ENCODE measurements at regions not wholly inside any gene's neighbourhood (a gene's known extent, or its start where the extent isn't known, plus 50 kb on each side); places are given as distances from the start of the nearest gene placed in this dataset.

DNA sequence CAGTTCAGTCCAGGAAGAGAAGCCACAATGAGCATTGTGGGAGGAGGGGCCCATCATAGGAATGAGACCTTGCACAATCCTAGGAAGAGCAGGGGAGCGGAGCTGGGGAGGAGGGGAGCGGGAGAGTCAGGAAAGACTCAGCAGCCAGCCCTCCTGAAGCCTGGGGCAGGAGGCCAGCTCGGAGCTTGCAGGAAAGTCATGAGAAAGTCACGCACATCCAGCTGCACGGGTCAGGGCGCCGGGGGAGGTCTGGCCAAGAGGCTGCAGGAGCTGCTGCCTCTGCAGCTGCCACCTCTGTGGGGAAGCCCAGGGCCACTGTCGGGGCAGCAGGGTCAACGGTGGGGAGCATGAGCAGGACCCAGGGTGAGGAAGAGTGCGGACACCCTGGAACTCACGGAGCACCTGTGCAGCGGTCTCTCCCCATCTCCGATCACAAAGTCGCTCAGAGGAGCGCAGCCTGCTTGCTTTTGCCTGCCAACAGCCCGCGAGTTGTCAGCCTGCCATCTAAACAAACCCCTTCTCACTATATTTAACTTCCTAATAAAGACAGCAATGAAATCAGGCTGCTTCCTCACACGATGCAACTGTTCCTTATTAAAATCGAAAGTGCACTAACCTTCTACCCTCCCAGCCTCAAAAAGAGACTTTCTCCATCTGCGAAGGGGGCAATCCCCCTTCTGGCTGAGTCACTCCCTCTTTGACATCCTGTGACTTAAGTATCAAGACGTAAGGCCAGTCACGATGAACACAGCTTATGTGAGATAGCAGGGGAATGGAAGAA lies 52.9 kb upstream of the RTL6 start:
- Histone ChIP-seq H3K4me3 (ENCODE audit: low read depth, low read length) (no peak overlapping the region), H3K4me1 (ENCODE audit: control insufficient read depth, insufficient read depth, low read length) (peaks cover 7% of the 10 kb centered on the region), H3K9me3 (ENCODE audit: control insufficient read depth, insufficient read depth, low read length) (no peaks in the 10 kb centered on the region), H3K27ac (ENCODE audit: low read depth, low read length) (no peak overlapping the region), H3K27me3 (ENCODE audit: control insufficient read depth, insufficient read depth, low read length) (no peaks in the 10 kb centered on the region), H3K36me3 (ENCODE audit: control insufficient read depth, insufficient read depth, low read length) (no peaks in the 10 kb centered on the region)
- DNase-seq (ENCODE audit: low read depth in 4 of 6, low spot score in 6 of 6) = peak in 1 of 6 donors; percentile 65
- WGBS (ENCODE audit: insufficient coverage) = 59% methylated on average over 19 of the region's 22 CpGs

DNA sequence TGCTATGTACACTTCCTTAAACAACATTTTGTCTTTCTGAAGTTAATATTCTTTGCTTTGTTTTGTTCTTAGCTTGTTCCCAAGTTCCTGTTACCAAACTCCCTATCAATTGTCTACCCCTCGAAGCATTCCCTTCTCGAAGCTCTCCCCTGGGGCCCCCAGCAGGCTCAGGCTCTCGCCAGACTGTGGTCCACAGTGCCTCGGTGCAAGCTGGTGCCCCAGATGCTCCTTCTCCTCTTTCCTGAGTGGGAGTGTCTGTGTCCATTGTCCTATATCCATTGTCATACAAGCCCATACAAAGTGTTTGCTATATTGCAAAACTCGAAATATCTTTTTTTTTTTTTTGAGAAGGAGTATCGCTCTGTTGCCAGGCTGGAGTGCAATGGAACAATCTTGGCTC lies 51.7 kb upstream of the RTL6 start:
- H3K27me3 ChIP-seq (ENCODE audit: control insufficient read depth, insufficient read depth, low read length) = no peaks in the 10 kb centered on the region
- no peaks in the 10 kb centered on the region for H3K9me3 ChIP-seq (ENCODE audit: control insufficient read depth, insufficient read depth, low read length)
- H3K4me3 ChIP-seq (ENCODE audit: low read depth, low read length) = no peak overlapping the region
- 68% methylated on average over 4 of the region's 6 CpGs for WGBS (ENCODE audit: insufficient coverage)
- peaks cover 7% of the 10 kb centered on the region for H3K4me1 ChIP-seq (ENCODE audit: control insufficient read depth, insufficient read depth, low read length)
- H3K36me3 ChIP-seq (ENCODE audit: control insufficient read depth, insufficient read depth, low read length) = no peaks in the 10 kb centered on the region
- H3K27ac ChIP-seq (ENCODE audit: low read depth, low read length) = no peak overlapping the region
- no peak for DNase-seq (ENCODE audit: low read depth in 4 of 6, low spot score in 6 of 6)

DNA sequence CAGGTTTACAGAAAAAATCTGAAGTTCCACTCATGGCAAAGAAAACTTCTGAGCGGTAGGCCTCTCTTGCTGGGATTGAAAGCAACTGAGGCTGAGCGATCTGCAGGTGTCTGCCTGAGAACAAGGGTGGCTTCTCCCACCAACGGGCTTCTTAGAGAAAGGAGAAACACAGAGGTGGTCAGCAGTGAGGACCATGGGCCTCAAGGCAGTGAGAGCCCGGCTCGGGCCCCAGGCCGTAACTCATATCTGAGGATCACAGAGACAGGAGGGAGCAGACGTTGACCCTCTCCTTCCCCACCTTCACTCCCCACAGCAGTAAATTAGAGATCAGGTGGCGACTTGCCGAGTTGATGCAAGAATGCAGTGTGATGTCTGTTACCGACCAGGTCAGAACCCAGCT lies 50.9 kb upstream of the RTL6 start:
- no peaks in the 10 kb centered on the region for H3K36me3 ChIP-seq (ENCODE audit: control insufficient read depth, insufficient read depth, low read length)
- H3K4me3 ChIP-seq (ENCODE audit: low read depth, low read length) = no peak overlapping the region
- H3K27me3 ChIP-seq (ENCODE audit: control insufficient read depth, insufficient read depth, low read length) = no peaks in the 10 kb centered on the region
- WGBS (ENCODE audit: insufficient coverage) = 76% methylated on average over 10 of the region's 10 CpGs
- H3K9me3 ChIP-seq (ENCODE audit: control insufficient read depth, insufficient read depth, low read length) = no peaks in the 10 kb centered on the region
- H3K27ac ChIP-seq (ENCODE audit: low read depth, low read length) = no peak overlapping the region
- DNase-seq (ENCODE audit: low read depth in 4 of 6, low spot score in 6 of 6) = no peak
- H3K4me1 ChIP-seq (ENCODE audit: control insufficient read depth, insufficient read depth, low read length) = peaks cover 7% of the 10 kb centered on the region

Data from spinal cord (tissue), 9 donors.